ENCODE measurements at regions not wholly inside any gene's neighbourhood (a gene's known extent, or its start where the extent isn't known, plus 50 kb on each side); places are given as distances from the start of the nearest gene placed in this dataset.
"Not testable (repeated sequence)": the region's sequence is repeated elsewhere in the genome, so short reads cannot be mapped to it uniquely, and the experiment has no call there.

- H3K27me3 ChIP-seq (ENCODE audit: insufficient read depth, low read length, poor library complexity), result no peaks in the 10 kb centered on the region
- H3K36me3 ChIP-seq (ENCODE audit: control insufficient read depth, insufficient read depth, low read length), result no peaks in the 10 kb centered on the region
- DNase-seq, result no peak
- H3K56ac ChIP-seq (ENCODE audit: low read length), result no peak overlapping the region
- H2AK5ac ChIP-seq (ENCODE audit: low read length), result no peak overlapping the region
- no peak overlapping the region for H3K18ac ChIP-seq (ENCODE audit: low read length)
- no peaks in the 10 kb centered on the region for H3K79me1 ChIP-seq (ENCODE audit: low read length)
- H3K27ac ChIP-seq (ENCODE audit: low read depth, low read length), result no peak overlapping the region
- no peak overlapping the region for H3K4ac ChIP-seq (ENCODE audit: low read depth, low read length)
- no peak overlapping the region for H3K4me3 ChIP-seq (ENCODE audit: low read length)
- no peak overlapping the region for H2BK15ac ChIP-seq (replicated peaks; ENCODE audit: low read depth)
- WGBS (ENCODE audit: extremely low coverage, insufficient coverage, low lambda C conversion rate), result no CpG with 5 or more reads among the region's 8 CpGs
- no peak overlapping the region for H4K5ac ChIP-seq (ENCODE audit: low read length)
- H2BK5ac ChIP-seq (ENCODE audit: low read length), result no peak overlapping the region
- H3K23ac ChIP-seq (ENCODE audit: low read length), result no peak overlapping the region
- H4K8ac ChIP-seq (ENCODE audit: low read depth, low read length), result no peak overlapping the region
- no peak overlapping the region for H2BK120ac ChIP-seq (ENCODE audit: low read depth, low read length)
- H3K79me2 ChIP-seq (ENCODE audit: control insufficient read depth, insufficient read depth, low read length), result no peaks in the 10 kb centered on the region
- H3K4me1 ChIP-seq (ENCODE audit: control insufficient read depth, low read depth, low read length), result no peaks in the 10 kb centered on the region
- H3K9ac ChIP-seq (ENCODE audit: low read length), result no peak overlapping the region
- H3K4me2 ChIP-seq (ENCODE audit: low read length), result no peak overlapping the region
Measured at GRCh38 chr10:131834152-131834810, 66.5 kb upstream of the PPP2R2D start.

- no peak overlapping the region for H3K4me3 ChIP-seq (ENCODE audit: low read length)
- no CpG with 5 or more reads among the region's 16 CpGs for WGBS (ENCODE audit: extremely low coverage, insufficient coverage, low lambda C conversion rate)
- H3K27ac ChIP-seq (ENCODE audit: low read depth, low read length), result no peak overlapping the region
Measured at GRCh38 chr10:131838966-131839742, 61.7 kb upstream of the PPP2R2D start.

DNA sequence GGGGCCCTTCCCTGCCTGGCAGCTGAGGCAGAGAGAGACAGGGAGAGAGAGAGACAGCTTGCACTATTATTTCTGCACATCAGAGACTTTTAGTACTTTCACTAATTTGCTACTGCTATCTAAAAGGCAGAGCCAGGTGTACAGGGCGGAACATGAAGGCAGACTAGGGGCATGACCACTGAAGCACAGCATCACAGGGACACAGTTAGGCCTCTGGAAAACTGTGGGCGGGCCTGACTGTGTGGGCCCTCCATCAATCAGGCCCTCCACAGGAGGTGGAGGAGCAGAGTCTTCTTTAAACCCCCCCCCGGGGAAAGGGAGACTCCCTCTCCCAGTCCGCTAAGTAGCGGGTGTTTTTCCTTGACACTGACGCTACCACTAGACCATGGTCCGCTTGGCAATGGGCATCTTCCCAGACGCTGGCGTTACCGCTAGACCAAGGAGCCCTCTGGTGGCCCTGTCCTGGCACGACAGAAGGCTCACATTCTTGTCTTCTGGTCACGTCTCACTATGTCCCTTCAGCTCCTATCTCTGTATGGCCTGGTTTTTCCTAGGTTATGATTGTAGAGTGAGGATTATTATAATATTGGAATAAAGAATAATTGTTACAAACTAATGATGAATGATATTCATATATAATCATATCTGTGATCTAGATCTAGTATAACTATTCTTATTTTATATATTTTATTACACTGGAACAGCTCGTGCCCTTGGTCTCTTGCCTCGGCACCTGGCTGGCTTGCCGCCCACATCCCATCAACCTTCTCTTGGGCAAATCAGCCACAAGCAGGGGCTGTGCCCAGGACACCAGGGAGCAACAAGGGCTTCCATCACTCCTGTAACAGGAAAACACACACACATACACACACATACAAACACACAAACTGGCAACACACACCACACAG lies 60.7 kb upstream of the PPP2R2D start:
- not testable (repeated sequence) for H3K4me1 ChIP-seq (ENCODE audit: control insufficient read depth, low read depth, low read length); H3K18ac ChIP-seq (ENCODE audit: low read length); H3K9ac ChIP-seq (ENCODE audit: low read length); H2BK120ac ChIP-seq (ENCODE audit: low read depth, low read length); H3K36me3 ChIP-seq (ENCODE audit: control insufficient read depth, insufficient read depth, low read length); H4K8ac ChIP-seq (ENCODE audit: low read depth, low read length); H3K27ac ChIP-seq (ENCODE audit: low read depth, low read length); H3K79me1 ChIP-seq (ENCODE audit: low read length); H3K4me2 ChIP-seq (ENCODE audit: low read length); H3K23ac ChIP-seq (ENCODE audit: low read length); H3K4me3 ChIP-seq (ENCODE audit: low read length); H2BK15ac ChIP-seq (replicated peaks; ENCODE audit: low read depth); H2AK5ac ChIP-seq (ENCODE audit: low read length); H3K4ac ChIP-seq (ENCODE audit: low read depth, low read length); H4K5ac ChIP-seq (ENCODE audit: low read length); H3K27me3 ChIP-seq (ENCODE audit: insufficient read depth, low read length, poor library complexity); H2BK5ac ChIP-seq (ENCODE audit: low read length); H3K56ac ChIP-seq (ENCODE audit: low read length); H3K79me2 ChIP-seq (ENCODE audit: control insufficient read depth, insufficient read depth, low read length)
- no CpG with 5 or more reads among the region's 15 CpGs for WGBS (ENCODE audit: extremely low coverage, insufficient coverage, low lambda C conversion rate)
- DNase-seq, result peak; percentile 38

More at GRCh38 chr10:131838966-131839742, 61.7 kb upstream of the PPP2R2D start:
- no peak for DNase-seq
- no peak overlapping the region for H3K9ac ChIP-seq (ENCODE audit: low read length)
- no peak overlapping the region for H3K18ac ChIP-seq (ENCODE audit: low read length)
- H2BK120ac ChIP-seq (ENCODE audit: low read depth, low read length), result no peak overlapping the region
- no peak overlapping the region for H3K56ac ChIP-seq (ENCODE audit: low read length)
- H3K27me3 ChIP-seq (ENCODE audit: insufficient read depth, low read length, poor library complexity), result no peaks in the 10 kb centered on the region
- no peak overlapping the region for H3K4ac ChIP-seq (ENCODE audit: low read depth, low read length)
- no peaks in the 10 kb centered on the region for H3K4me1 ChIP-seq (ENCODE audit: control insufficient read depth, low read depth, low read length)
- H2BK15ac ChIP-seq (replicated peaks; ENCODE audit: low read depth), result no peak overlapping the region
- no peaks in the 10 kb centered on the region for H3K79me1 ChIP-seq (ENCODE audit: low read length)
- H3K4me2 ChIP-seq (ENCODE audit: low read length), result no peak overlapping the region
- no peak overlapping the region for H2AK5ac ChIP-seq (ENCODE audit: low read length)
- H3K36me3 ChIP-seq (ENCODE audit: control insufficient read depth, insufficient read depth, low read length), result no peaks in the 10 kb centered on the region
- no peak overlapping the region for H4K5ac ChIP-seq (ENCODE audit: low read length)
- H3K23ac ChIP-seq (ENCODE audit: low read length), result no peak overlapping the region
- H3K79me2 ChIP-seq (ENCODE audit: control insufficient read depth, insufficient read depth, low read length), result no peaks in the 10 kb centered on the region
- no peak overlapping the region for H2BK5ac ChIP-seq (ENCODE audit: low read length)
- H4K8ac ChIP-seq (ENCODE audit: low read depth, low read length), result no peak overlapping the region

GRCh38 chr10:131840788-131841118 lies 60.1 kb upstream of the PPP2R2D start:
- no peak overlapping the region for H4K8ac ChIP-seq (ENCODE audit: low read depth, low read length)
- H3K4ac ChIP-seq (ENCODE audit: low read depth, low read length), result no peak overlapping the region
- no peaks in the 10 kb centered on the region for H3K36me3 ChIP-seq (ENCODE audit: control insufficient read depth, insufficient read depth, low read length)
- no peak overlapping the region for H3K4me3 ChIP-seq (ENCODE audit: low read length)
- no peak overlapping the region for H3K23ac ChIP-seq (ENCODE audit: low read length)
- no peak overlapping the region for H2AK5ac ChIP-seq (ENCODE audit: low read length)
- no peaks in the 10 kb centered on the region for H3K79me1 ChIP-seq (ENCODE audit: low read length)
- H2BK15ac ChIP-seq (replicated peaks; ENCODE audit: low read depth), result no peak overlapping the region
- WGBS (ENCODE audit: extremely low coverage, insufficient coverage, low lambda C conversion rate), result no CpG with 5 or more reads among the region's 3 CpGs
- H3K4me2 ChIP-seq (ENCODE audit: low read length), result no peak overlapping the region
- no peaks in the 10 kb centered on the region for H3K27me3 ChIP-seq (ENCODE audit: insufficient read depth, low read length, poor library complexity)
- no peak overlapping the region for H3K9ac ChIP-seq (ENCODE audit: low read length)
- H3K79me2 ChIP-seq (ENCODE audit: control insufficient read depth, insufficient read depth, low read length), result no peaks in the 10 kb centered on the region
- no peaks in the 10 kb centered on the region for H3K4me1 ChIP-seq (ENCODE audit: control insufficient read depth, low read depth, low read length)
- no peak overlapping the region for H2BK5ac ChIP-seq (ENCODE audit: low read length)
- H4K5ac ChIP-seq (ENCODE audit: low read length), result no peak overlapping the region
- H2BK120ac ChIP-seq (ENCODE audit: low read depth, low read length), result no peak overlapping the region
- H3K27ac ChIP-seq (ENCODE audit: low read depth, low read length), result no peak overlapping the region
- H3K18ac ChIP-seq (ENCODE audit: low read length), result no peak overlapping the region
- no peak overlapping the region for H3K56ac ChIP-seq (ENCODE audit: low read length)
- no peak for DNase-seq

GRCh38 chr10:131841131-131841660 lies 59.6 kb upstream of the PPP2R2D start:
- Histone ChIP-seq H4K5ac (ENCODE audit: low read length) (no peak overlapping the region), H3K79me1 (ENCODE audit: low read length) (no peaks in the 10 kb centered on the region), H3K4me1 (ENCODE audit: control insufficient read depth, low read depth, low read length) (no peaks in the 10 kb centered on the region), H3K23ac (ENCODE audit: low read length) (no peak overlapping the region), H4K8ac (ENCODE audit: low read depth, low read length) (no peak overlapping the region), H3K36me3 (ENCODE audit: control insufficient read depth, insufficient read depth, low read length) (no peaks in the 10 kb centered on the region), H3K27ac (ENCODE audit: low read depth, low read length) (no peak overlapping the region), H3K4me3 (ENCODE audit: low read length) (no peak overlapping the region), H2BK120ac (ENCODE audit: low read depth, low read length) (no peak overlapping the region), H3K4ac (ENCODE audit: low read depth, low read length) (no peak overlapping the region), H3K27me3 (ENCODE audit: insufficient read depth, low read length, poor library complexity) (no peaks in the 10 kb centered on the region), H2BK15ac (replicated peaks; ENCODE audit: low read depth) (no peak overlapping the region), H3K4me2 (ENCODE audit: low read length) (no peak overlapping the region), H2AK5ac (ENCODE audit: low read length) (no peak overlapping the region), H3K56ac (ENCODE audit: low read length) (no peak overlapping the region), H3K79me2 (ENCODE audit: control insufficient read depth, insufficient read depth, low read length) (no peaks in the 10 kb centered on the region), H2BK5ac (ENCODE audit: low read length) (no peak overlapping the region), H3K9ac (ENCODE audit: low read length) (no peak overlapping the region), H3K18ac (ENCODE audit: low read length) (no peak overlapping the region)
- whole genome bisulfite sequencing (ENCODE audit: extremely low coverage, insufficient coverage, low lambda C conversion rate), result no CpG with 5 or more reads among the region's 19 CpGs
- no peak for DNase-seq
